Gastroesophageal sphincter (tissue), 3 donors: ENCODE measurements at regions not wholly inside any gene's neighbourhood (a gene's known extent, or its start where the extent isn't known, plus 50 kb on each side); places are given as distances from the start of the nearest gene placed in this dataset.

Source experiments
- CTCF ChIP-seq, 4 experiments: fragments of 200-600 bp in 2 of 4; fragments of 450-650 bp in 2 of 4; sonication (generic) in 1 of 4; IDR thresholded peaks; one replicate each; pipeline ENCODE4 v1.5.1; 2017 to 2019; ENCODE audit warnings: antibody characterized with exemption in 4 of 4, mild to moderate bottlenecking in 2 of 4, moderate library complexity in 2 of 4
- EP300 ChIP-seq: sonication (generic); formaldehyde crosslinking; IDR thresholded peaks from one replicate; pipeline ENCODE4 v1.6.1; 2017; ENCODE audit warnings: antibody characterized with exemption, mild to moderate bottlenecking
- POLR2A ChIP-seq, 2 donors: fragments of 450-650 bp; IDR thresholded peaks; one replicate each; pipeline ENCODE4 v1.6.1; 2017; ENCODE audit warnings: antibody characterized with exemption in 2 of 2, mild to moderate bottlenecking in 2 of 2, moderate library complexity in 1 of 2
- POLR2AphosphoS5 ChIP-seq: sonication (generic); formaldehyde crosslinking; IDR thresholded peaks from one replicate; pipeline ENCODE4 v1.6.1; 2017; ENCODE audit warnings: antibody characterized with exemption

- TF ChIP-seq POLR2A (IDR thresholded peaks at IDR 0.05) (no peak), EP300 (no peak), CTCF (IDR thresholded peaks at IDR 0.05) (no peak), POLR2AphosphoS5 (no peak)
Observed at GRCh38 chrX:38959736-38960135, 158.5 kb downstream of the MID1IP1 start.
